NCI-H1092 treated with DMSO at 0.1 percent for 48 hours (cell line): ENCODE measurements at regions not wholly inside any gene's neighbourhood (a gene's known extent, or its start where the extent isn't known, plus 50 kb on each side); places are given as distances from the start of the nearest gene placed in this dataset.
"Not testable (repeated sequence)": the region's sequence is repeated elsewhere in the genome, so short reads cannot be mapped to it uniquely, and the experiment has no call there.

Experiments used
- DNase-seq: peaks from one replicate; lab custom pipeline; 2025; lab: John Stamatoyannopoulos, UW

DNA sequence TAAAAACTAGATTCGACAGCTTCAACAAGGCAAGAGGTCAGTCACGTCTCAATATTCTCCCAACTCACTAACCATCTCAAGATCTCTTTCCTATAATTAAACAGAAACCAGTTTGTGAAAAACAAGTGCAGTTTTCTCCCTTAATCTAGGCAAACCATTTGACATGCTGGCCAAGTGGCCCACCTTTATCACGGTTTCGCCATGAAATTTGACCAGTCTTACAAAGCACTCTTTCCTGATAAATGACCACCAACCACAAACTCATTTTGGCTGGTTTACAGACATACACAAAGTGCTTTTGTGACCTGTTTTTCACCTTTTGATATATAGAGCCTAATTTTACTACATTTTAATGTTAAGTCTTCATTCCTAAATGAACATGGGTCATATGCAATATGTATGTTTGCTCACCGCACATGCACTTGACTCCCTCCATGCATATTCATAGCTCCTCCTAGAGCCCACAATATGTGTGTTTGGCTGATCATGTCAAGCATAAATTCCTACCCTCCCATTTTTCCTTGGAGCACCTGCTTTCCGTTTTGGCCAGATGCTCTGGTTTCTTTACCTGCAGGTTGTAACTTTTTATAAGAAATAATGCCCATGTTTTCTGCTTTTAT, 385.1 kb downstream of the RAD51AP2 start:
- DNase-seq = no peak

DNA sequence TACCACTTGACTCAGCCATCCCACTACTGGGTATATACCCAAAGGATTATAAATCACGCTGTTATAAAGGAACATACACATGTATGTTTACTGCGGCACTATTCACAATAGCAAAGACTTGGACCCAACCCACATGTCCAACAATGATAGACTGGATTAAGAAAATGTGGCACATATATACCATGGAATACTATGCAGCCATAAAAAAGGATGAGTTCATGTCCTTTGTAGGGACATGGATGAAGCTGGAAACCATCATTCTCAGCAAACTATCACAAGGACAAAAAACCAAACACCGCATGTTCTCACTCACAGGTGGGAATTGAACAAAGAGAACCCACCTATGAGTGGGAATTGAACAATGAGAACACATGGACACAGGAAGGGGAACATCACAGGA, 387.6 kb downstream of the RAD51AP2 start:
- not testable (repeated sequence) for DNase-seq

DNA sequence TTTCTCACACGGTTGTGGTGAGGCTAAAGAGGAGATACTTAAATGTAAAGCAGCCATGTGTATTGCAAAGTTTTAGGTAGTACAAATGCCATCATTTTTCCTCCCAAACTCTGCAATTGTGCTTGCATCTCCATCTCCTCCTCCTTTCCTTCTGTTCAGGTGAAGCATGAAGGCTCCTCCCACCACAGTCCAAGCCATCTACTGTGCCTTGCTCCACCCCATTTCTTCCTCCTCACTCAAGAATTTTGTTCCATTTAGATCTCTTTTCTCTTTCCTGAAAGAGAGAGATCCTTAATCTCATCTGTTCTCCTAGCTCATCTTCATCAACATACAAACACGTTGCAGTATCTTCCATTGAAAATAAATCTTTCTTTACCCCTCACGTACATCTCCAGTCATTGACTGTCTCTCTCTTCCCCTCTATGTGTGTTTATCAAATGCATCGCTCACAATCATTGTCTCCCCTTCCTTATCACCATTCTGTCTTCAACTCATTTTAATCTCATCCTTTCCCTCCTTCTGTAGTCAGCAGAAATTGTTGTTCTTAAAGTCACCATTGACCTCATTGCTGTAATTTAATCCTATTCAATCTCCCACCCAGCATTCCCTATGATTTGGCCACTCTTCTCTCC, 392.1 kb downstream of the RAD51AP2 start:
- no peak for DNase-seq

DNA sequence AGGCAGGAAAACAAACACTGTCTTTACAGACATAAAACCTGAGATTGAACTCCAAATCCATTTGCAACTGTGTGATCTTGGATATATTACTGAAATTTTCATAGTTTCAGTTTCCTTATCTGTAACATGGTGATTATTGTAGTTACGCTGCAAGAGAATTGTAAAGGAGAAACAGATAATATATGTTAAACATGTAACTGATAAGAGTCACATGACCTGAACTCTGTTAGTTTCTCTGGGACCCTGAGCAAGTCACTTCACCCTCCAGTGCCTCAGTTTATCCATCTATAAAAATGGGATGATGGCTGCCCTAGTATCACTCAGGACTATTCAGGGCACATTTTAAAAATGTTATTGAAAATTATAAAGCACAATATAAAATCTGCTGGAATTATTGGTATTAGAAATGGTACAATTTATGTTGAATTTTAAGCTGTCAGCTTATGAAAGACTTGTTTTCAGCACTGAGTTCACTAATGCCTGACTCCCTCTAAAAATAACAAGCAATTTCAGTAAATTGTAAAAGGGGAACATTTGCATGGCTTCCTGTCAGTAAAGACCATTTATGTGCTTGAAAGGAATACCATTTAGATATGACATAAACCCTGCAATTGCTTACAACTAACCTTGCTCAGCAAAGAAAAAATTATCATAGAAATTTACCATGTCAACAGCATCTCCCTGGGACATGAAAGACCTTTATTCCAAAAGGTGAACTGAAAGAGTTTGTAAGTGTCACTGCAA, 393.5 kb downstream of the RAD51AP2 start:
- DNase-seq = no peak

DNA sequence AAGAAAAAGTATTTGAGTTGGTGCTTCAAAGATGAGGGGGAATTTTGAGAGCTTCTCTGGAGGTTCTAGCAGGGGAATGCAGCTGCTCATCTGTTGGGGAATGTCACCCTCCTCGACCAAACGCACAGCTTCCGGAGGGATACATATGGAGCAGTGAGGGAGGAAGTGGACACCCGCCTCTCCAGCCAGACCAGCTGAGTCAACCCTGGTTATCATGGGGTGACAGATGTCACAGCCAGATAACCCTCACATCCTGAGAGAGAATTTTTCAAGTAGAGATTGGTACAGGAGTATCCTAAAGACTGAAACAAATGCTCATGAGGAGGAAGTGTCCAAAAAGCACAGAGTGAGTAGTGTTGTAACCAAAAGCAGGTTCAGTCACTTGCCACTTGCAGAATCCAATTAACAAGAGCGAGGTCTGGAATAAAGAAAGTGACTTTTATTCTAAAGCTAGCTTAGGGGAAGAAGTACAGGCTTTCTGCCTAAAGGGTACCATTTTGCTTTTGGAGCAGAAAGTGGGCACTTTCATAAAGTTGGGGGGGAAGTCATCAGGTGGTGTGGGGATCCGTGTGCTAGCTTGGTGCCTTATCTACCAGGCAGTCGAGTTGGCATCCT, 395.2 kb downstream of the RAD51AP2 start:
- DNase-seq = no peak

DNA sequence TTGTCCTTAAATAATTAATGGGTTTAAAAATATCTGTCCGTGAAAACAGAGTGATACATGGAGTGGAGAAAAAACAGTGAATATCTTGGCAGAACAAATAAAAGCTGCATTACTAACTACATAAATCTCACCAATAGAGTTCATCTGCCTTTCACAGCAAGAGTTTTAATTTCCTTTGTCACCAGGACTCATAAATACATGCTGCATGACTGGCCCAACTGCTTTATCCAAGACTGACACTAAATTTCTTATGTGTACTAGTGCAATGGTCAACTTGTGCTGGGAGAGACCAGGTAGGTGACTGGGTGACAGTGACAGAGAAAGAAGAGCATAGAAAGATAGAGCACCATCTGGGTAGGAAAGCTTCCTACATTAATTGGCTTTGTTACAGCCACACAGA, 402.8 kb downstream of the RAD51AP2 start:
- no peak for DNase-seq

DNA sequence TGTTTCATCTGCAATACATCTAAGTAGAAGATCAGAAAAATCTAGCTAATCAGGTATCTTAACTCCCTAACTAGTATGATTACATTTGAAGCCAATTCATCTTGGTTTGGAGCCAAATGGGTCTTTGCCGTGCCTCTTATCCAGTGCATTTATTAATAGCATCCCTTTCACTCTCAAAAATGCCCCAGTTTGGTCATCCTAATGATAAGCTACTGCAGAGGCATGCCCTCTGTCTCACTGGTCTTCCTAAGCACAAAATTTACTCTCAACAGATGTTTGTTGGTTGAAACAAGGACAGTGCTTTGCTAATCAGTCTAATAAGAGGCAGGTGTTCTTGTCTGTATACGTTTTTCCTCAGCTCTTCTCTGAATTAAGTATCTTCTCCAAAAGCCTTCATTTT, 403.2 kb downstream of the RAD51AP2 start:
- no peak for DNase-seq

DNA sequence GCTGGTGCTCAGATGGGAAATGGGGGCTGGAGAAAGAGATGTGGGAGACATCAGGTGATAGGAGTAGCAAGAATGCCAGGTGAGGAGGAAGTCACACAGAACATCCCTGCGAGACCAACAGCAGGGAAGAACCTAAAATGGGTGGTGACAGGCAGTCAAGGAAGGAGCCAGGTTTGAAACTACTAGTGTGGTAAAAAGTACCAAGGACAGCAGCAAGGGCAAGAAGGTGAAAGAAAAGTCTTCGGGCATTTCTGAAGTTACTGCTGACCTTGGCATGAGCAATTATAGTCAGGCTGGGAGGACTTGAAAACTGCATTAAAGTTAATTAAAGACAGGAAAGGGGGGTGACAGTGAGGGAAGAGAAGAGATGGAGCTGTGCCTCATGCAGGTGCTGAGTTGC, 410.4 kb downstream of the RAD51AP2 start:
- DNase-seq = no peak

DNA sequence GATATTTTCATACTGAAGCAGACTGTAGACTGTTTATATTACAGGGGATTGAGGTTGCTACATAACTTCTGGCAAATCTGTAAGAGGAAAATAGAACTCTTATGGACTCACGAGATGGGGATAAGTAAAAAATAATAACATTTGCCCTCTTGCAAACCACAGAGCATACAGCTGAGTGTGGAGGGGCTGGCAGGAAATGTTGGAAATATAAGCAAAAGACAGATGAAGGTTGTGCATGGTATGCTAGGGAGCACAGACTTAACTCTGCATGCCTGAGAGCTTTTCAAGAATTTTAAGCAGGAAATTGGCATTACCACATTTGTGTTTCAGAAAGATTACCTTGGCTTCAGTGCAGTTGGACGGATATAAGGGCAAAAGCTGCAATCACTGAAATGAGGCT, 411.1 kb downstream of the RAD51AP2 start:
- DNase-seq = no peak

DNA sequence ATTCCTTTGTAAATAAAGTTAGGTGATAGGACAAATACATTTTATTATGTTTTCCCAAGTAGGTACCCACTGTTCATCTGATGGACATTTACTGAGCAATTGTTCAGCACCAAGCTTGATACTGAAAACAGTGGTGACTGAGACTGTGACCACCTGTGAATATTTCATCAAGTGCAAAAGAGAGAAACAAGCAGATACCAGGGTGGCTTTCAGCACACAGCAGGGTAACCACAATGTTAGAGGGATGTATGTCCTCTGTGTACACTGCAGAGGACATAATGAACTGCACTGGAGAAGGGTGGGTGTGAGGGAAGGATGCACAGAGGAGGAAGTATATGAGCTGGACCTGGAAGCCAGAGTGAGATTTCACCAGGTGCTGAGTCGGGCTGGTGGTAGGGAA, 411.8 kb downstream of the RAD51AP2 start:
- no peak for DNase-seq

DNA sequence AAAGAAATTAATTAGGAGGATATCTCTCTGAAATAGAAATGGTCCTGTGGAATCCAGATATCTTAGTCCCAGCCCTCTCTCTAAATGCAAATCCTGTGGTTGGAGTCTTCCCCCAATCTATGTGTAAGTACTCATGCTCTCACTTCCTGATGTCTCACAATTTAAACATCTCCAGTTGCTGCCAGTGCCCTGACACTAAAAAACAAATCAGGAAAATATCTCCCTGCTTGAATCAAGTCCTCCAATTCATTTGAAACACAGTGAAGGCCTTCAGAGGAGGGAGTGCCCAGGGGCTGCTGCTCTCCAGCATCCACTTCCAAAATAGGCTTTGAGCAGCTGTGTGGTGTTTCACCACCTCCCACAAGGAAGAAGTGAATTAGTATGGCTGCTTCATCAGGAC, 413.8 kb downstream of the RAD51AP2 start:
- DNase-seq = no peak

DNA sequence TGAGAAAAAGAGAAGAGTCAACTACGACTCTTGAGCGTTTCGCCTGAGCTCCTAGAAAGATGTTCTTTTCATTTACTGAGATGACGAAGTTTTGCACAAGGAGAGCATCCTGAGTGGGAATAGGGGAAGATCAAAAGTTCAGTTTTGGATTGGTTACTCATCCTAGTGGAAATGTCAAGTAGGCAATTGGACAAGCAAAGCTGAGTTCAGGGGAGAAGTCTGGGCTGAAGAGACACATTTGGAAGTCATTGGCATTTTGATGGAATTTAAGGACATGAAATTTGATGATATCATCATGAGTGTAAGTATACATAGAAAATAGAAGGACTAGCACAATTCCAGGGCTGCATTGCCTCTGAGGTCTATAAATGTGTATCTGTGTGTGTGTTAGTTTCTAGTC, 416.6 kb downstream of the RAD51AP2 start:
- no peak for DNase-seq

DNA sequence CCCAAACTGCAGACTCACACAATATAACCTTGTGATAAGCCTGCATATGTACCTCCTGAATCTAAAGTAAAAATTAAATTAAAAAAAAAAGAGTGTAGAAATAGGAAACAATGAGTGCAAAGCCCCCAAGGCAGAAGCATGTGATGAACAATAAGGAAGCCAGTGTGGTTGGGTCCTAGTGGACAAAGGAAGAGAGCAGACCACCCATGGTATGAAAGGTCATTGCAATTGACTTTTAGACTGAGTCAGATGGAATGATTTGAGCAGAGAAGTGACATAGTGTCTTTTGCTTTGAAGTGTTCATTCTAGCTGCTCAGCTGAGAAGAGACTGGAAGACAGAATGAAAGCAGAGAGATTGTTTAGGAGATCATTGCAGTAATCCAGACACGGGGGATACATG, 417.1 kb downstream of the RAD51AP2 start:
- no peak for DNase-seq

DNA sequence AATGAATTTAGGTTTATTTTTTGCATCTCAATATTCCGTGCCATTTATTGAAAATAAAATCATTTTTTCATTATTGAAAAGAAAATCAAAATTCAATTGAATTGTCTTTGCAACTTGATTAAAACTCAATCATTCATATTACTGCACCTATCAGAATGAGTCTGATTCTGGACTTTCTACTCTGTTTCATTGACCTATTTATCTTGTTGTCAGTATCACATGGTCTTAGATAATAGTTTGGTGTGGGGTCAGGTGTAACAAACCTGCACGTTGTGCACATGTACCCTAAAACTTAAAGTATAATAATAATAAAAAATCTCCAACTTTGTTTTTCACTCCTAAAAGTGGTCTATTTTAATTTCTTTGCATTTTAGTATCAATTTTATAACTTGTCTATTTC, 422.9 kb downstream of the RAD51AP2 start:
- no peak for DNase-seq

DNA sequence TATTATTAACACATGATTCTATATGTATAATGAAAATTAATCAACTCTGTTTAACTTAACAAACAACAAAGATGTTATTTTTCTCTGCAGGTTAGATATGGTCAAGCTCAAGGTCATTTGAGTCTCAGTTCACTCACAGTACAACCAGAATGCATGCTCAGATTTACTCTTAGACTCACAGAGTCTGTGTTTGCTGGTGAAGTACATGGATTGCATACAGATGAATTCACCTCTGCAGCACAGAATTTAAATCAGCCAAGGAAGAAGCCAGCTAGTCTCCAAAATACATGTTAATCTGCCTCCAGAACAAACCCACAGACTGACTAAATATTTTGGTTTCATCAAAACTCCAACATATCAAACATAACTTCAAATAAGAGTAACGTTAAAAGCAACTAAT, 424.5 kb downstream of the RAD51AP2 start:
- no peak for DNase-seq

DNA sequence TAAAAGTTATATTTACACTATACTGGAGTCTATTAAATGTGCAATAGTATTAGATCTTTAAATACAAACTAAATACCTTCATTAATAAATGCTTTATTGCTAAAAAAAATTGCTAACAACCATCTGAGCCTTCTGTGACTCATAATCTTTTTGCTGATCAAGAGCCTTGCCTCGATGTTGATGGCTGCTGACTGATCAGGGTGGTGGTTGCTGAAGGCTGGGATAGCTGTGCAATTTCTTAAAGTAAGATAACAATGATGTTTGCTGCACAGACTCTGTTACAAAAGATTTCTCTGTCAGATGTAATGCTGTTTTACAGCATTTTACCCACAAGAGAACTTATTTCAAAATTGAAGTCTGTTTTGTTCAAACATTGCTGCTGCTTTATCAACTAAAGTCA, 421.4 kb upstream of the CYRIA start:
- DNase-seq = no peak

DNA sequence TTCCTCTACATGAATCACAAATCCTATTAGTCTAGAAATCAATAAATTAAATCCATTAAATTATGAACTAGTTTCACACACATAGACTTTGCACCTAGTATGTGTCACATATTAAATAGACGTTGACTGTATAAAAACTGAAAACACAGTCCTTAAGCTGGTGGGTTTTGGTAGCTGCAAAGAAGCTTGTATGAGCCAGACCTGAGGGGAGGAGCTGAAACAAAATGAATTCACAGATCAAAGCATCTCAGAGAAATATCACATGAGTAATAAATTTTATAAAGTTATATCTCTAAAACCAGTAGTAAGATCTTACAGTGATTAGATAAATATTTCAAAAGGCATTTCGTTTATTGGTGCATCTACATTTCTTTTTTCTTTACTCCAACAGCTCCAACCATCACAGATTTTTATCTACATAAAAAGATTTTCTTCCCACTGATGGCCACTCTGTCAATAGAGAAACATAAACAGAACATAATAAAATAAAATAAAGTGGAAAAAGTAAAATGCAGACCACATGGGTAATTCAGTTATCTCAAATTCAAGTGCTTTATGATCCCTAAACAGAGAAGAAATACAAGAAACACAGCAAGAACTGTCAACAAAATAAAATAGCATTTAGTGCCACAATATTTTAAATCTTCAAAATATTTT, 420.0 kb upstream of the CYRIA start:
- no peak for DNase-seq

DNA sequence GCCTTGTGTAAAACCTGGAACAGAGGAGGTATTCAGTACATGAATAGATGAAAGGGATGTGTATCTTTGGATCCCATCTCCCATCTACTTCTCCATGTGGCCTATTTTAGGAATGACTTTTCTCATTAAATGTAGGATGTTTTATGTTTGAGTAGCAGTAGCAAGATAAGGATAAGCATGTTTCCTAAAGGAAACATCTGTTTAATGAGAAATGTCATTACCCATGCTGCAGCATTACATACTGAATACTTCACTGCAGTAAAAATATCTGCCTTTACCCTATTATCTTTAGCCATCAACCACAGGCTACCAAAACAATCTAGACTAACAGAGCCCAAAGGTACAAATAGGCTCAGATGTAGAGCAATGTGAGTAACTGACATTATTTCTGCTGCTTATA, 419.2 kb upstream of the CYRIA start:
- DNase-seq = no peak

DNA sequence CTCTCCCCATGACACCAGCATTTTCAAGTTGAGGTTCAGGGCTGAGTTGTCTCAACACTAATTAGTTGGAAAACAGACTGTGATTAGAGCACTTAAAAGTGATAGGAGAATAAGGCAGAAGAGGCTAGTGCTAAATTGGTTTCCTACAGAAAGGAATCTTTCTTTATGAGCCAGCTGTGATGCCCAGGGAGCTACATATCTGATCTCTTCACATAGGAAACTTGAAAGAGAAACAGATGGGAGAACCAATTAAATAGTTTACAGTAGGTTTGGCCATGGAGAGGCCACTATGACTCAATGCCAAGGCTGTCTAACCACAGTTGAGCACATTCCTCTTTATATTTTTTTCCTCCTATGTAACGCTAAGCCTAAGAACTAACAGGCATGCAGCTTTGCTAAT, 418.3 kb upstream of the CYRIA start:
- DNase-seq = peak; percentile 27

DNA sequence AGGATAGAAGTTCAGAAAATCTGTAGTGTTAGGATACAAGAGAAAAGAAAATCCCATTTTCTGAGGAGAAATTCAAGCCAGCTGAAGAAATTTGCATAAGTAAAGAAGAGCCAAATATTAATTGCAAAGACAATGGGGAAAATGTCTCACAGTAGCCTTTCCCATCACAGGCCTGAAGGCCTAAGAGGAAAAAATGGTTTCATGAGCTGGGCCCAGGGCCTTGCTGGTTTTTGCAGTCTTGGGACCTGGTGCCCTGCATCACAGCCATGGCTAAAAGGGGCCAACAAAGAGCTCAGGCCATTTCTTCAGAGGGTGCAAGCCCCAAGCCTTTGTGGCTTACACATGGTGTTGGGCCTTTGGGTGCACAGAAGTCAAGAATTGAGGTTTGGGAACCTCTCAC, 413.6 kb upstream of the CYRIA start:
- no peak for DNase-seq

DNA sequence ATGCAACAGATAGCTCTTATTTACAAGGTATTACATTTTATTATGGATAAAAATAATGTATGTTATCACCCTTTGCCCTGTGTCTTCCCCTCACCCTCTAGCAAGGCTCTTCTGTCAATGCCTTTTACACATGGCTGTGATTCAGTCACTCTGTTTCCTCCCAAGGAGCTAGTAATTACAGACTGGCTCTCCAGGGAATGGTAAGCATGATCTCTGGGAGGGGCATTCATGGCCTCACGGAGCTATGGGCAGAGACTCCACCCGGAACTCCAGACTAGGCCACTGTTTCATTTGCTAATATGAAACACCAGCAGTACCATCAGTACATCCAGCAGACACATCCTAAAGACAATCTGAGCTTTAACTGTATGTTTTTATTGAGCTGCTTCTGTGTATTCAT, 410.9 kb upstream of the CYRIA start:
- DNase-seq = no peak

DNA sequence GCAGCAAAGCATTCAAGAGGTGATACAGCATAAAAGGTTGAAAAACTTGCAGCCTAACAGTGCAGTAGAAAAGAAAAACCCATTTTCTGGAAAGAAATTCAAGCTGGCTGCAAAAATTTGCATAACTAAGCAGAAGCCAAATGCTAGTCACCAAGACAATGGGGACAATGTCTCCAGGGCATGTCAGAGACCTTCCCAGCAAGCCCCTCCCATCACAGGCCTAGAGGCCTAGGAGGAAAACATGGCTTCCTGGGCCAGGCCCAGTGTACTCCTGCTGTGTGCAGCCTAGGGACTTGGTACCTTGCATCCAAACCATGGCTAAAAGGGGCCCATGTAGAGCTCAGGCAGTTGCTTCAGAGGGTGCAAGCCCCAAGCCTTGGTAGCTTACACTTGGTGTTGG, 405.1 kb upstream of the CYRIA start:
- DNase-seq = no peak

DNA sequence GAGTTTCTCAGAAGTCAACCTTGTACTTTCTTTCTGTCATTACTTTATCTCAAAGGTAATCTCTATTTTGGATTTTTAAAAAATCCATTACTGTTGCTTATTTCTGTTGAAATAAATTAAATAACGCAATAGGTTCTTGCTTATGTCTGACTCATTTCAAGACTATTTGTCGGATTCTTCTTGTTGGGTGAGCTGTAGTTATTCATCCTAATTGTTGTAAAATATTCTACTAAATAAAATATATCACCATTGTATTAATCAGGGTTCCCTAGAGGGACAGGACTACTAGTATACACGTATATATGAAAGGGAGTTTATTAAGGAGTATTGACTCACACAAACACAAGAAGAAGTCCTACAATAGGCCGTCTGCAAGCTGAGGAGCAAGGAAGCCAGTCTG, 403.9 kb upstream of the CYRIA start:
- DNase-seq = no peak
